ENCODE measurements at regions not wholly inside any gene's neighbourhood (a gene's known extent, or its start where the extent isn't known, plus 50 kb on each side); places are given as distances from the start of the nearest gene placed in this dataset.

DNA sequence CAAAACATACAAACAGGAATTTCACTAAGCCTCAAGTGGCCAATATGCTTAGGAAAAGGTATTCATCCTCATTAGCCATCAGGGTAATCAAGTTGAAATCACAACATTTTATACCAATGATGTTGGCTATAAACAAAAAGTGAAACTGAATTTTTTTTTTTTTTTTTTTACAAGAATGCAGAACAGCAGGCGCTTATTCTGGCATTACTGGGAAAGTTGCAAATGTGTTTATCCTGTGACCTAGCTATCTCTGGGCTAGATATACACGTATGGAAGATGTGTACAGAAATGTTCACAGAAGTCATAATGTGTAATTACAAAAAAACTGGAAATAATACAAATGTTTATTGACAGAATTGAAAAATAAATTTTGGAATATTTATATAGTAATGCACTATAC, 1430.4 kb upstream of the TENM3 start:
- DNase-seq (ENCODE audit: extremely low read depth, low read depth): no peak
- TF ChIP-seq, protein P1, sequence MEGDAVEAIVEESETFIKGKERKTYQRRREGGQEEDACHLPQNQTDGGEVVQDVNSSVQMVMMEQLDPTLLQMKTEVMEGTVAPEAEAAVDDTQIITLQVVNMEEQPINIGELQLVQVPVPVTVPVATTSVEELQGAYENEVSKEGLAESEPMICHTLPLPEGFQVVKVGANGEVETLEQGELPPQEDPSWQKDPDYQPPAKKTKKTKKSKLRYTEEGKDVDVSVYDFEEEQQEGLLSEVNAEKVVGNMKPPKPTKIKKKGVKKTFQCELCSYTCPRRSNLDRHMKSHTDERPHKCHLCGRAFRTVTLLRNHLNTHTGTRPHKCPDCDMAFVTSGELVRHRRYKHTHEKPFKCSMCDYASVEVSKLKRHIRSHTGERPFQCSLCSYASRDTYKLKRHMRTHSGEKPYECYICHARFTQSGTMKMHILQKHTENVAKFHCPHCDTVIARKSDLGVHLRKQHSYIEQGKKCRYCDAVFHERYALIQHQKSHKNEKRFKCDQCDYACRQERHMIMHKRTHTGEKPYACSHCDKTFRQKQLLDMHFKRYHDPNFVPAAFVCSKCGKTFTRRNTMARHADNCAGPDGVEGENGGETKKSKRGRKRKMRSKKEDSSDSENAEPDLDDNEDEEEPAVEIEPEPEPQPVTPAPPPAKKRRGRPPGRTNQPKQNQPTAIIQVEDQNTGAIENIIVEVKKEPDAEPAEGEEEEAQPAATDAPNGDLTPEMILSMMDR (IDR thresholded peaks at IDR 0.05; ENCODE audit: low read depth, low read length, missing control alignments): no peak

DNA sequence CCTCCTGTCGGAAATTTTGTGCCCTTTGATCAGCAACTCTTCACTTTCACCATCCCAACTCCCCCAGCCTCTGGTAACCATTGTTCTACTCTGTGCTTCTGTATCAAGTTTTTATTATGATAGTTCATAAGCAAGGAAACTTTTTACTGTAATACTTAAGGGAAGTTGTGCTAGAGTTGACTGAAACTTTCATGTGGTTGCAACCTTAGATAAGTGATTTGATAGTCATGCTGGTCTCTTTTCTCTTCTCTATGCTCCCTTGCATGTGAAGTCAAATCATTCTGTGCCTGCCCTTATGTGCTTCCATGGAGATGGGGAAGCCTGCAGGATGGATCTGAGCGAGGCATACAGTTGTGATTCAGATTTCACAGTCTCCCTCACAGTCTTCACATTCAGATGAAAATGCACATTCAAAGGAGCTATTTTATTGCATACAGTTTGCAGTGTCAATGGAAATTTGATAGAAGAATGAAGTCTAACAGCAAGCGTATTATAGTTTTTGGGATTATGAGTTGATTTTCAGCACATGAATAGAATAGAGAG, 1428.3 kb upstream of the TENM3 start:
- TF ChIP-seq, protein P1 (IDR thresholded peaks at IDR 0.05; ENCODE audit: low read depth, low read length, missing control alignments): no peak
- no peak overlapping the region for H3K4me3 ChIP-seq (replicated peaks; ENCODE audit: low read depth, low read length)
- no peak for DNase-seq (ENCODE audit: extremely low read depth, low read depth)

More for the DNA sequence above, 1430.4 kb upstream of the TENM3 start:
- H3K4me3 ChIP-seq (replicated peaks; ENCODE audit: low read depth, low read length): no peak overlapping the region

DNA sequence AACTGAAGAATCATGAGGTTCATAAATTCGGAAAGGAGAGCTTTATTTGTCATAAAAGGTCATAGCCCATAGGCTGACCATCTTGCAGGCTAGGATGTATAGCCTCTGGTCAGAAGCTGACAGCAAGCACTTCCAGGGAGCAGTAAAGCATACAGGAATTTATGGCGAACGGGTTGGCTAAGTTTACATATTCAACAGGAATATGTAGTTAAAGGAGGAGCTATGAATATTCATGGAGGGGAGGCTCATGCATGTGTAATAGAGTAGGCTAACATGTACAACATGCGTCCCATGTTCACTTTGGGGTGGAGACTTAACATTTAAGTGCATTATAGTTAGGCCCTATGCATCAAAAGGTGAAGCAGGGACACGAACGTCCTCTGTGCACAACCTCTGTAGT, 1425.7 kb upstream of the TENM3 start:
- no peak for DNase-seq (ENCODE audit: extremely low read depth, low read depth)
- H3K4me3 ChIP-seq (replicated peaks; ENCODE audit: low read depth, low read length): no peak overlapping the region
- TF ChIP-seq, protein P1 (IDR thresholded peaks at IDR 0.05; ENCODE audit: low read depth, low read length, missing control alignments): no peak

DNA sequence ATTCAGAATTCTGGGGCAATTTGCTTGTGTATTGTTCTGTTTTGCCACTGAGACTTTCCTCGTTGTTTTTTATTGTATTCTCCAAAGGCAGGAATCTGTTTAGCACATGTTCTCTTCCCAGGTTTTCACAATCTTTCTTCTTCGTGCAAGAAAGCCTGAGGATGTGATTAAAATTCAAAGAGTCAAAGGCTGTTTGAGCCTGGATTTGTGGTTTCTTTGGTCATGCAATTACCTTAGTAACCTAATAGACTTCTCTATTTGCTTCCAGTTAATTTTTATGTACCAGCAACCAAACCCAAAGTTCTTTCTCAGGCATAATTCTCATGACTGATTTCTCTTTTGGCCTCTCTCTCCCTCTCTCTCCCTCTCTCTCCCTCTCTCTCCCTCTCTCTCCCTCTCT, 1420.1 kb upstream of the TENM3 start:
- TF ChIP-seq, protein P1 (IDR thresholded peaks at IDR 0.05; ENCODE audit: low read depth, low read length, missing control alignments): no peak
- H3K4me3 ChIP-seq (replicated peaks; ENCODE audit: low read depth, low read length): no peak overlapping the region
- no peak for DNase-seq (ENCODE audit: extremely low read depth, low read depth)

DNA sequence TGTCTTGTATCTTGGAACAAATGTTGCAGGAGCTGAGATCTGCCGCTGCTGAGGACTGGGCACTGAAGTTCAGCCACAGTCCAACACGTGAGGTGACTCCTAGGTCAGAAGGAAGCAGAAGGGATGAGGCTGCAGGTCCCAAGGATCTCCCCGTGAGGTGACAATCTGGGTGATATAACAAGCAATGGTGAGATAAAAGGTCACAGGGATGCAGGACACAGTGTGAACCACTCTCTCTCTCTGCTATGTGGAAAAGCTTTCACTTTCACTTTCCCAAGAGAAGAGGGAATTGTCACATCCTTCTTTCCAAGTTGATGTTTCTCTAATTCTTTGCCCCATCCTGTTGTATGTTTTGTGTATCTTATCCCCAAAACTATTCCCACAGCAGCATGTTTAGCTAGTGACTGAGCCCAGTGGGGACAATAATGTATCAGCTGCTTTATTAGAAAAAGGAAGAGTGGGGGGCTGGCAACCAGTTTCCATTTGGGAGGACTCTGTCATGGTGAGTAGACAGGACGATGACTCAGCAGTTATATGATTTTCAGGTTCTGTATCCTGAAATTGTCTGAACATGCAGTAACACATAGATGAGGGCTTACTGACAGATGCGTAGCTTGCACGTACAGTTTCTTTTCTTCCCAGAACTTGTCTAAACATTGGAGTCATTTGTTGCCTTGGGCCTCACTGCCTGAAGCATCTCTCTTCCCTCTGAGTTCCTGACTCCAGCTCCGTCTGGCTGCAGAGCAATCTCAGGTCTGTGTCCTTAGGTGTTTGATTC, 1415.8 kb upstream of the TENM3 start:
- H3K4me3 ChIP-seq (replicated peaks; ENCODE audit: low read depth, low read length): 0 out of 2 replicates have a peak overlapping the region, but pooled peaks have one; percentile 2
- TF ChIP-seq, protein P1 (IDR thresholded peaks at IDR 0.05; ENCODE audit: low read depth, low read length, missing control alignments): no peak
- DNase-seq (ENCODE audit: extremely low read depth, low read depth): no peak

DNA sequence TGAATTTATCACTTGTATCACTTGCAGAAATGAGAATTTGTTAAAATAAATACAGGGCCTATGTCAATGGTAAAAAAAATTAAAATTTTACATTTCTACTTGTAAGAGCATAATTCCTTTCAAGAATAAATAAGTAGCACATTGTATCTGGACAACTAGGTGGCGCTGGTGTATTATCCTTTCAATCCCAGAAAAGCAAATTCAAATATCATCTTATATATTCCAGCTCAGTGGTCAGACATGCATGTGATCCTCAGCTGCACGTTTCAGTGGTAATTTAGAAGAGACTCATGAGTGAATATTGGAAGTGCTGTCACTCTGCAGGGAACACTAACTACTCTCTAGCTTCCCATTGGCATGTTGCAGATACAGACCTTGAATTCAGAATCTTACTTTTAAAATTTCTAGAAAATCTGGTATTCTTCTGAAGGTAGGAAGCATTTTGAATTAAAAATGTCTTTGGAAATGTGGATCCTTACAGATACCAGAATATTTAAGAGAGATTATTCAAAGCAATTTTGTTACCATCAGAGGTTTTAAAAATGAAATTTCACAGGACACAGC, 1414.7 kb upstream of the TENM3 start:
- H3K4me3 ChIP-seq (replicated peaks; ENCODE audit: low read depth, low read length): no peak overlapping the region
- TF ChIP-seq, protein P1 (IDR thresholded peaks at IDR 0.05; ENCODE audit: low read depth, low read length, missing control alignments): no peak
- peak; percentile 6 for DNase-seq (ENCODE audit: extremely low read depth, low read depth)

Measured in HFF-Myc (cell line).